ENCODE measurements at regions not wholly inside any gene's neighbourhood (a gene's known extent, or its start where the extent isn't known, plus 50 kb on each side); places are given as distances from the start of the nearest gene placed in this dataset.

DNA sequence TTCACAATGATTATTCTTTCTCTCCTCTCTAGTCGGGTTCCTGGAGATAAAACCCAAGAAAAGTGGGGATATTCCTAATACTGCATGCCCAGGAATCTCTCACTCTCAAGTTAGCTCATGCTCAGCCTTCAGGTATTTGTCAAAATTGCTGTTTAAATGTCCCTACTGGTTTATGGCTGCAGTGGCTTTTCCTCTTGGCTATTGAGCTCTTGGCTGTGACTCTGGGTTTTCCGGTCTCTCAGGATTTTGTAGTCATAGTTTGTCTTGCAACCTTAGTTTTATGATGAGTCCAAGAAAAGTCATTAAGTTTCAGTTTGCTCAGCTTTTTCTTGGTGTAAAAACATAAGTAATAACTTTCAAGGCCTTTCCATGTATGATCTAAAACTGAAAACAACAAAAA is 820.7 kb upstream of the HS6ST1 start:
- Histone ChIP-seq H3K36me3 (no peaks in the 10 kb centered on the region), H3K4me3 (no peak overlapping the region), H3K9me3 (no peaks in the 10 kb centered on the region), H3K27ac (no peak overlapping the region), H3K4me1 (no peaks in the 10 kb centered on the region), H3K27me3 (no peaks in the 10 kb centered on the region)
- in situ Hi-C loops (cut with MboI; ENCODE audit: low sequenced_read_pairs in 4 of 4), result no loop called here
- ATAC-seq, result no peak
- no peak for DNase-seq
- intact Hi-C loops (cut with DNase I; ENCODE audit: low total_unique reads), result no loop called here
- no peak for TF ChIP-seq POLR2A (IDR thresholded peaks at IDR 0.05)
- TF ChIP-seq, protein P1, sequence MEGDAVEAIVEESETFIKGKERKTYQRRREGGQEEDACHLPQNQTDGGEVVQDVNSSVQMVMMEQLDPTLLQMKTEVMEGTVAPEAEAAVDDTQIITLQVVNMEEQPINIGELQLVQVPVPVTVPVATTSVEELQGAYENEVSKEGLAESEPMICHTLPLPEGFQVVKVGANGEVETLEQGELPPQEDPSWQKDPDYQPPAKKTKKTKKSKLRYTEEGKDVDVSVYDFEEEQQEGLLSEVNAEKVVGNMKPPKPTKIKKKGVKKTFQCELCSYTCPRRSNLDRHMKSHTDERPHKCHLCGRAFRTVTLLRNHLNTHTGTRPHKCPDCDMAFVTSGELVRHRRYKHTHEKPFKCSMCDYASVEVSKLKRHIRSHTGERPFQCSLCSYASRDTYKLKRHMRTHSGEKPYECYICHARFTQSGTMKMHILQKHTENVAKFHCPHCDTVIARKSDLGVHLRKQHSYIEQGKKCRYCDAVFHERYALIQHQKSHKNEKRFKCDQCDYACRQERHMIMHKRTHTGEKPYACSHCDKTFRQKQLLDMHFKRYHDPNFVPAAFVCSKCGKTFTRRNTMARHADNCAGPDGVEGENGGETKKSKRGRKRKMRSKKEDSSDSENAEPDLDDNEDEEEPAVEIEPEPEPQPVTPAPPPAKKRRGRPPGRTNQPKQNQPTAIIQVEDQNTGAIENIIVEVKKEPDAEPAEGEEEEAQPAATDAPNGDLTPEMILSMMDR (IDR thresholded peaks at IDR 0.05 in 4 of 5, conservative IDR thresholded peaks at IDR 0.05 in 1 of 5), result no peak

GRCh38 chr2:129142465-129142864 is 823.8 kb upstream of the HS6ST1 start:
- no peaks in the 10 kb centered on the region for H3K4me1 ChIP-seq
- no peaks in the 10 kb centered on the region for H3K9me3 ChIP-seq
- in situ Hi-C loops (cut with MboI; ENCODE audit: low sequenced_read_pairs in 4 of 4), result no loop called here
- TF ChIP-seq POLR2A (IDR thresholded peaks at IDR 0.05), result no peak
- TF ChIP-seq, protein P1 (IDR thresholded peaks at IDR 0.05 in 4 of 5, conservative IDR thresholded peaks at IDR 0.05 in 1 of 5), result no peak
- no peak overlapping the region for H3K27ac ChIP-seq
- no peaks in the 10 kb centered on the region for H3K36me3 ChIP-seq
- no peaks in the 10 kb centered on the region for H3K27me3 ChIP-seq
- H3K4me3 ChIP-seq, result no peak overlapping the region
- DNase-seq (no peak), ATAC-seq (no peak)
- intact Hi-C loops (cut with DNase I; ENCODE audit: low total_unique reads), result no loop called here

GRCh38 chr2:129144082-129144791 is 825.6 kb upstream of the HS6ST1 start:
- no peaks in the 10 kb centered on the region for H3K9me3 ChIP-seq
- TF ChIP-seq, protein P1 (IDR thresholded peaks at IDR 0.05 in 4 of 5, conservative IDR thresholded peaks at IDR 0.05 in 1 of 5), result no peak
- no peak for TF ChIP-seq POLR2A (IDR thresholded peaks at IDR 0.05)
- no peaks in the 10 kb centered on the region for H3K4me1 ChIP-seq
- DNase-seq (no peak), ATAC-seq (no peak)
- H3K27me3 ChIP-seq, result no peaks in the 10 kb centered on the region
- intact Hi-C loops (cut with DNase I; ENCODE audit: low total_unique reads) (no loop called here), in situ Hi-C loops (cut with MboI; ENCODE audit: low sequenced_read_pairs in 4 of 4) (no loop called here)
- no peak overlapping the region for H3K27ac ChIP-seq
- H3K36me3 ChIP-seq, result no peaks in the 10 kb centered on the region
- no peak overlapping the region for H3K4me3 ChIP-seq

DNA sequence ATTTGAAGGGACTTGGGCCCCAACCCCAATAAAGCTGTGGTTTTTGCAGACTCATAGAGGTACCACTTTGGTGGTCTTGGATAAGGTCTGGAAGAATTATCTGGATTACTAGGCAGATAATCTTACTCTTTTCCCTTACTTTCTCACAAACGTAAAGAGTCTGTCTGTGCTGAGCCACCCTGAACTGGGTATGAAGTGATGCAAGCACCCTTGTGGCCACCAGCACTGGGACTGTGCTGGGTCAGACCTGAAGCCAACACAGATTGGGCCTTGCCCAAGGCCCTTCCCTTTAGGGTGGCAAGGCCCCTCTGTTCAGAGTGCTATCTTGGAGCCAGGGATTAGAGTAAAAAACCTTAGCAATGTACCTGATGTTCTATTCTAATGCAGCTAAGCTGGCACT is 827.0 kb upstream of the RAB6C start:
- intact Hi-C loops (cut with DNase I; ENCODE audit: low total_unique reads) (no loop called here), in situ Hi-C loops (cut with MboI; ENCODE audit: low sequenced_read_pairs in 4 of 4) (no loop called here)
- Histone ChIP-seq H3K4me1 (no peaks in the 10 kb centered on the region), H3K9me3 (no peaks in the 10 kb centered on the region), H3K4me3 (no peak overlapping the region), H3K36me3 (no peaks in the 10 kb centered on the region), H3K27me3 (no peaks in the 10 kb centered on the region), H3K27ac (no peak overlapping the region)
- ATAC-seq (no peak), DNase-seq (no peak)
- TF ChIP-seq, protein P1 (IDR thresholded peaks at IDR 0.05 in 4 of 5, conservative IDR thresholded peaks at IDR 0.05 in 1 of 5), result no peak
- no peak for TF ChIP-seq POLR2A (IDR thresholded peaks at IDR 0.05)

- Histone ChIP-seq H3K27ac (no peak overlapping the region), H3K4me1 (no peaks in the 10 kb centered on the region), H3K36me3 (no peaks in the 10 kb centered on the region), H3K9me3 (no peaks in the 10 kb centered on the region), H3K4me3 (no peak overlapping the region), H3K27me3 (no peaks in the 10 kb centered on the region)
- ATAC-seq (no peak), DNase-seq (no peak)
- in situ Hi-C loops (cut with MboI; ENCODE audit: low sequenced_read_pairs in 4 of 4), result no loop called here
- no peak for TF ChIP-seq POLR2A (IDR thresholded peaks at IDR 0.05)
- TF ChIP-seq, protein P1 (IDR thresholded peaks at IDR 0.05 in 4 of 5, conservative IDR thresholded peaks at IDR 0.05 in 1 of 5), result no peak
- intact Hi-C loops (cut with DNase I; ENCODE audit: low total_unique reads), result no loop called here
Observed at GRCh38 chr2:129160879-129161278, 818.6 kb upstream of the RAB6C start.
